ENCODE measurements at regions not wholly inside any gene's neighbourhood (a gene's known extent, or its start where the extent isn't known, plus 50 kb on each side); places are given as distances from the start of the nearest gene placed in this dataset.

DNA sequence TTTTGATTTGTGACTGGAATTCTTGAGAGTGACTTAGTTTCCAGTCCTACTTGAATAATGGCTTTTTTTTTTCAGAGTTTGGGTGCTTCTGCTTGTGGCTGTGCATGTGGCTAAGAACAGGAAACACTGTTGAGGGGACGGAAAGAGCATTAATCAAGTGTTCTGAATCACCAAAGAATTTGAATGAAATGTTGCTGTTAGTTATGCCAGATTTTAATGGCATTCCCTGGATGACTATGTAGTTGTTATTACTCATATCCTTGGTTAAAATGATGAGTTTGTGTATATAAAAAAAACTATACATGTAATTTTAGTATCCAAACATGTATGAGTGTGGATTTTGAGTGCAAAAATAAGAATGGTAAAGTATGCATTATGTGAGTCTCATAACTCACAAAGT, 347.9 kb downstream of the BCAT1 start:
- Histone ChIP-seq H3K4me1 (peaks cover 0 to 4% (median 0%) of the 10 kb centered on the region in 3 donors), H3K9me3 (no peaks in the 10 kb centered on the region), H3K36me3 (no peaks in the 10 kb centered on the region), H3K27ac (no peak overlapping the region), H3K4me3 (no peak overlapping the region), H3K27me3 (no peaks in the 10 kb centered on the region)
- no peak for TF ChIP-seq POLR2A (IDR thresholded peaks at IDR 0.05)
- TF ChIP-seq, protein P1, sequence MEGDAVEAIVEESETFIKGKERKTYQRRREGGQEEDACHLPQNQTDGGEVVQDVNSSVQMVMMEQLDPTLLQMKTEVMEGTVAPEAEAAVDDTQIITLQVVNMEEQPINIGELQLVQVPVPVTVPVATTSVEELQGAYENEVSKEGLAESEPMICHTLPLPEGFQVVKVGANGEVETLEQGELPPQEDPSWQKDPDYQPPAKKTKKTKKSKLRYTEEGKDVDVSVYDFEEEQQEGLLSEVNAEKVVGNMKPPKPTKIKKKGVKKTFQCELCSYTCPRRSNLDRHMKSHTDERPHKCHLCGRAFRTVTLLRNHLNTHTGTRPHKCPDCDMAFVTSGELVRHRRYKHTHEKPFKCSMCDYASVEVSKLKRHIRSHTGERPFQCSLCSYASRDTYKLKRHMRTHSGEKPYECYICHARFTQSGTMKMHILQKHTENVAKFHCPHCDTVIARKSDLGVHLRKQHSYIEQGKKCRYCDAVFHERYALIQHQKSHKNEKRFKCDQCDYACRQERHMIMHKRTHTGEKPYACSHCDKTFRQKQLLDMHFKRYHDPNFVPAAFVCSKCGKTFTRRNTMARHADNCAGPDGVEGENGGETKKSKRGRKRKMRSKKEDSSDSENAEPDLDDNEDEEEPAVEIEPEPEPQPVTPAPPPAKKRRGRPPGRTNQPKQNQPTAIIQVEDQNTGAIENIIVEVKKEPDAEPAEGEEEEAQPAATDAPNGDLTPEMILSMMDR (IDR thresholded peaks at IDR 0.05) = no peak
- DNase-seq = no peak
- intact Hi-C loops (cut with DNase I) = no loop called here
- WGBS, 2 donors = 0 to 17% methylated on average over 1 of the region's 1 CpG

DNA sequence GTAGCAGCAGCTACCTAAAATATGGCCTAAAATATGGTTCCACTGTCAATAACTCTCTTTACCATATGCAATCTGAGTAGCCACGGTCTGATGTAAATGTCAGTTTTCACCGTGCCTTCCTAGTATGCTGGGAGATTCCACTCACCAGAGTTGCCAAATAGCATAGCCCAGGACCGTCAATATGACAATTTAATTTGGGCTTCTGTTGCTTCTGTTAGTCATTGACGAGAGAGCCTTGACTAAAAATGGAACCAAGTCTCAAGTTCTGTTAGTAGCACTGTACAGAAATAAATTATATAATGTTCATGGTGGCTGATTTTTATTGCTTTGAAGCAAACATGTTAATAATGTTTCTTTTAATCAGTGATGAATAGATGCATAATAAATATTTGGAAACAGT, 348.4 kb downstream of the BCAT1 start:
- Histone ChIP-seq H3K4me1 (peaks cover 0 to 4% (median 0%) of the 10 kb centered on the region in 3 donors), H3K36me3 (no peaks in the 10 kb centered on the region), H3K9me3 (no peaks in the 10 kb centered on the region), H3K27me3 (no peaks in the 10 kb centered on the region), H3K4me3 (no peak overlapping the region), H3K27ac (no peak overlapping the region)
- WGBS, 2 donors = 63 to 70% methylated on average over 4 of the region's 4 CpGs
- intact Hi-C loops (cut with DNase I) = no loop called here
- TF ChIP-seq, protein P1 (IDR thresholded peaks at IDR 0.05) = no peak
- TF ChIP-seq POLR2A (IDR thresholded peaks at IDR 0.05) = no peak
- no peak for DNase-seq

DNA sequence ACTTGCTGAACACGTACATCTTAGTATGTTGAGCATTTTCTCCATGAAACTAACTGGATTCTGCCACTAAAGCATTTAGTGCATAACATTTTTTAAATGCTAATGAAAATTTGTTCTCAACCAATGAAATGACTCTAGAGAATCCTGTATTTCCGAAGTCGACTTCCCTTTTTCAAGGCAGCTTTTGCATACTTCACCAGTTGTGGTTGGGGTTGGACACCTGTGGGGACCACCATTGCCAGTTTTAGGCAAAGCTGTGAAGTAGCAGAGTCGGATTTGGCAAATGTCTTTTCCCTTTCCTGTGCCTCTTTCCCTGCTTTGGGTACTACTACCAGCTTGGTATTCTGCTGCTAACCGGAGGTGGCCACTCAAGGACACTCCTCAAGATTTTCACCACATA, 349.2 kb downstream of the BCAT1 start:
- 54 to 76% methylated on average over 4 to 5 of the region's 5 CpGs for WGBS, 2 donors
- Histone ChIP-seq H3K4me1 (peaks cover 0 to 4% (median 0%) of the 10 kb centered on the region in 3 donors), H3K4me3 (no peak overlapping the region), H3K27ac (no peak overlapping the region), H3K9me3 (no peaks in the 10 kb centered on the region), H3K36me3 (no peaks in the 10 kb centered on the region), H3K27me3 (no peaks in the 10 kb centered on the region)
- intact Hi-C loops (cut with DNase I) = loop anchor here (10.0 kb wide), 2 partner anchors 245 to 485 kb away; no protein-coding TSS in a partner anchor
- no peak for DNase-seq
- TF ChIP-seq POLR2A (IDR thresholded peaks at IDR 0.05) = no peak

DNA sequence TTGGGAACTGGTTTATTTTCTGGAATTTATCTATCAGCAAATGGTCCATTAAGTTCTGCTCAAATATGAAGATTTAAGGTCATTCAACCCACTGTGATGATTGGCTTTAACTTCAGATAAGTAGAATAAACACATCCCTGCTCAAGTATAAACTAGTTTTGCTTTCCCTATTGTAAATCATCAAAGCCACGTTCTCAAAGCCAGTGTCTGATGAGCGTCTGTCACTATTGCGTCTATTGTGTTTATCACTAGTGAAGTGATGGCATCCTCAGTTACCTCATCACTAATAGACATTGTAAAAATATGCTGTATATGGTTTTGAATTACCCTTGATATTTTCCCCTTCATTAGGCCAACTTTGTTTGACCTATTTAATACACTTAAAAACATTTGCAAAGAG, 351.3 kb downstream of the BCAT1 start:
- DNase-seq = no peak
- intact Hi-C loops (cut with DNase I) = loop anchor here (10.0 kb wide), 2 partner anchors 243 to 483 kb away; no protein-coding TSS in a partner anchor
- 74 to 79% methylated on average over 3 of the region's 3 CpGs for WGBS, 2 donors
- no peak overlapping the region for H3K4me3 ChIP-seq
- peaks cover 0 to 4% (median 0%) of the 10 kb centered on the region in 3 donors for H3K4me1 ChIP-seq
- no peak overlapping the region for H3K27ac ChIP-seq
- no peak for TF ChIP-seq POLR2A (IDR thresholded peaks at IDR 0.05)
- TF ChIP-seq, protein P1 (IDR thresholded peaks at IDR 0.05) = no peak
- H3K9me3 ChIP-seq = no peaks in the 10 kb centered on the region
- no peaks in the 10 kb centered on the region for H3K27me3 ChIP-seq
- H3K36me3 ChIP-seq = no peaks in the 10 kb centered on the region

DNA sequence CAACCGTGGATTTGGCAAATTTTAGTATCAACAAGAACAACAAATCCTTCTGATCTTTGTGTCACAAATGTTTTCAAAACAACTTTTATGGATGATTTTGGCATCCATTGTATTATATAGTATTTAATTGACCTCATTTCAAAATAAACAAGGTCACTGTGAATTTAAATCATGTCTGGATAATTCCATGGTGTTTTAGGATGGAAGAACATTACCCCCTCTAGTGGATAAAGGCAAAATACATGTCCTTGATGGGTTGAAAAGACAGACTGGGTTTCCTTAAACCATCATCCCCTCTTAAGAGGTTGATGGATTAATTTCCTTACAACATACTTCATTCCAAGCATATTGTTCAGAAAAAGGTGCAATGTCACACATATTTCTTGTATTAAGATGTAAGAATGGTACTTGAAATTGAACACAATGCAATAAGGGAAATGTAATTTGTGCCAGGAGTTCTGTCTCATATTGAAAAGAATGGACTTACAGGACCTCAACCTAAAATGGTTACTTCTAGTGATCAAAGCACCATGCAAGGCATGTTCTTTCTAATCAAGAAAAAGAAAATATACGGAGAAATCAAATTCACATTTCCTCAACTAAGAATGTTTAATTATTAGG, 352.0 kb downstream of the BCAT1 start:
- WGBS, 2 donors = 55 to 61% methylated on average over 2 of the region's 2 CpGs
- H3K9me3 ChIP-seq = no peaks in the 10 kb centered on the region
- peaks cover 0 to 4% (median 0%) of the 10 kb centered on the region in 3 donors for H3K4me1 ChIP-seq
- no peaks in the 10 kb centered on the region for H3K36me3 ChIP-seq
- no peak overlapping the region for H3K27ac ChIP-seq
- H3K4me3 ChIP-seq = no peak overlapping the region
- DNase-seq = no peak
- intact Hi-C loops (cut with DNase I) = loop anchor here (10.0 kb wide), 2 partner anchors 242 to 482 kb away; no protein-coding TSS in a partner anchor
- no peak for TF ChIP-seq POLR2A (IDR thresholded peaks at IDR 0.05)
- TF ChIP-seq, protein P1 (IDR thresholded peaks at IDR 0.05) = peak in 5 of 6 experiments; percentile 49 to 67 (median 60)
- H3K27me3 ChIP-seq = no peaks in the 10 kb centered on the region
